Gastroesophageal sphincter (tissue), 4 donors: ENCODE measurements at regions not wholly inside any gene's neighbourhood (a gene's known extent, or its start where the extent isn't known, plus 50 kb on each side); places are given as distances from the start of the nearest gene placed in this dataset.

ENCODE experiments used
- ATAC-seq: fragments of 150-250 bp; one replicate; pipeline ENCODE4 v1.9.1; 2016; ENCODE audit warnings: mild to moderate bottlenecking, moderate library complexity
- H3K27ac ChIP-seq, 4 donors: fragments of 200-600 bp; sonication (generic) in 3 of 4; 1 replicate in 3 of 4; 2 replicates in 1 of 4; pipeline ENCODE4 v1.5.1; 2016 to 2019
- H3K27me3 ChIP-seq: fragments of 200-600 bp; sonication (generic); one replicate; pipeline ENCODE4 v1.5.1; 2019
- H3K36me3 ChIP-seq, 2 donors: fragments of 200-600 bp; sonication (generic); one replicate each; pipeline ENCODE4 v1.5.1; 2019; ENCODE audit warnings: control low read depth in 1 of 2
- H3K4me1 ChIP-seq, 3 donors: fragments of 200-600 bp; sonication (generic); 1 replicate in 2 of 3; 2 replicates in 1 of 3; pipeline ENCODE4 v1.5.1; 2016 to 2019; ENCODE audit warnings: control low read depth in 2 of 3
- H3K4me3 ChIP-seq, 2 donors: fragments of 200-600 bp; sonication (generic); one replicate each; pipeline ENCODE4 v1.5.1; 2019; ENCODE audit warnings: mild to moderate bottlenecking in 1 of 2, moderate library complexity in 1 of 2
- H3K9me3 ChIP-seq, 3 donors: fragments of 200-600 bp; sonication (generic); one replicate each; pipeline ENCODE4 v1.5.1; 2017 to 2019; ENCODE audit warnings: control low read depth in 2 of 3
- CTCF ChIP-seq, 4 experiments: fragments of 200-600 bp in 2 of 4; fragments of 450-650 bp in 2 of 4; sonication (generic) in 1 of 4; IDR thresholded peaks; one replicate each; pipeline ENCODE4 v1.5.1; 2017 to 2019; ENCODE audit warnings: antibody characterized with exemption in 4 of 4, mild to moderate bottlenecking in 2 of 4, moderate library complexity in 2 of 4
- EP300 ChIP-seq: sonication (generic); formaldehyde crosslinking; IDR thresholded peaks from one replicate; pipeline ENCODE4 v1.6.1; 2017; ENCODE audit warnings: antibody characterized with exemption, mild to moderate bottlenecking
- POLR2A ChIP-seq, 2 donors: fragments of 450-650 bp; IDR thresholded peaks; one replicate each; pipeline ENCODE4 v1.6.1; 2017; ENCODE audit warnings: antibody characterized with exemption in 2 of 2, mild to moderate bottlenecking in 2 of 2, moderate library complexity in 1 of 2
- POLR2AphosphoS5 ChIP-seq: sonication (generic); formaldehyde crosslinking; IDR thresholded peaks from one replicate; pipeline ENCODE4 v1.6.1; 2017; ENCODE audit warnings: antibody characterized with exemption
- WGBS, 2 donors: methylation state at CpG; one replicate each; pipeline ENCODE4 v1.1.5; 2018; ENCODE audit warnings: low coverage in 1 of 2; 5-methylcytosine and 5-hydroxymethylcytosine counted together

DNA sequence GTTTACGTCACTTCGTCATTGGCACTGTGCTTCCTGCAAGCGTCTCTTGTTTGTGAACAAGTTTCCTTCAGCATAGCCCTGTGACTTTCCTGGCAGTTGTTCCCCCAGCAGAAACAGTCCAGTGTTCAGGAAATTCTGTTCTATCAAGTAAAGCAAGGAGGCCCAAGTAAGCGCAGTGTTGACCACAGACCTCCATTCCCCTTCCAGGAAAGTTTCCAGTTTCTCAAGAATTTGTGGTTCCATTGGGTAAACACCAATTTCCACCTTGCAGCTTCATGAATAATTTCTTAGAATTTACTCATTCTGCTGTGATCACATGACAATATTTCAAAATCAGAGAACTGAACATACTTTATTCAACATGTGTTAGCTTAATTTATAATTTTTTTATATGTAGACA is 88.5 kb upstream of the ETV3 start:
- no peak for TF ChIP-seq EP300
- no peak for TF ChIP-seq POLR2AphosphoS5
- no peak for TF ChIP-seq POLR2A (IDR thresholded peaks at IDR 0.05)
- TF ChIP-seq CTCF (IDR thresholded peaks at IDR 0.05) = no peak
- Histone ChIP-seq H3K27ac (no peak overlapping the region), H3K36me3 (no peaks in the 10 kb centered on the region), H3K4me3 (no peak overlapping the region), H3K27me3 (peaks cover 3% of the 10 kb centered on the region), H3K9me3 (peaks cover 0 to 8% (median 0%) of the 10 kb centered on the region in 3 donors), H3K4me1 (no peaks in the 10 kb centered on the region)
- no peak for ATAC-seq
- 71 to 86% methylated on average over 4 of the region's 4 CpGs for WGBS, 2 donors

GRCh38 chr1:157219600-157219999 is 81.4 kb upstream of the ETV3 start:
- H3K27me3 ChIP-seq = peaks cover 19% of the 10 kb centered on the region
- no peaks in the 10 kb centered on the region for H3K36me3 ChIP-seq
- WGBS, 2 donors = 30% methylated on average over 1 of the region's 2 CpGs; no CpG with 5 or more reads in 1 of the 2 donors
- peaks cover 0 to 17% (median 0%) of the 10 kb centered on the region in 3 donors for H3K9me3 ChIP-seq
- no peak for TF ChIP-seq POLR2A (IDR thresholded peaks at IDR 0.05)
- TF ChIP-seq POLR2AphosphoS5 = no peak
- no peak for TF ChIP-seq EP300
- TF ChIP-seq CTCF (IDR thresholded peaks at IDR 0.05) = no peak
- no peak for ATAC-seq
- H3K4me1 ChIP-seq = no peaks in the 10 kb centered on the region
- H3K27ac ChIP-seq = no peak overlapping the region
- no peak overlapping the region for H3K4me3 ChIP-seq

- H3K36me3 ChIP-seq = no peaks in the 10 kb centered on the region
- WGBS, 2 donors = 100% methylated on average over 1 of the region's 4 CpGs; no CpG with 5 or more reads in 1 of the 2 donors
- no peak overlapping the region for H3K4me3 ChIP-seq
- peaks cover 19% of the 10 kb centered on the region for H3K27me3 ChIP-seq
- H3K27ac ChIP-seq = no peak overlapping the region
- no peak for ATAC-seq
- peaks cover 0 to 21% (median 0%) of the 10 kb centered on the region in 3 donors for H3K9me3 ChIP-seq
- H3K4me1 ChIP-seq = no peaks in the 10 kb centered on the region
- TF ChIP-seq EP300 = no peak
- no peak for TF ChIP-seq POLR2AphosphoS5
- no peak for TF ChIP-seq POLR2A (IDR thresholded peaks at IDR 0.05)
- TF ChIP-seq CTCF (IDR thresholded peaks at IDR 0.05) = no peak
These were observed 81.0 kb upstream of the ETV3 start for GRCh38 chr1:157219182-157219581.

DNA sequence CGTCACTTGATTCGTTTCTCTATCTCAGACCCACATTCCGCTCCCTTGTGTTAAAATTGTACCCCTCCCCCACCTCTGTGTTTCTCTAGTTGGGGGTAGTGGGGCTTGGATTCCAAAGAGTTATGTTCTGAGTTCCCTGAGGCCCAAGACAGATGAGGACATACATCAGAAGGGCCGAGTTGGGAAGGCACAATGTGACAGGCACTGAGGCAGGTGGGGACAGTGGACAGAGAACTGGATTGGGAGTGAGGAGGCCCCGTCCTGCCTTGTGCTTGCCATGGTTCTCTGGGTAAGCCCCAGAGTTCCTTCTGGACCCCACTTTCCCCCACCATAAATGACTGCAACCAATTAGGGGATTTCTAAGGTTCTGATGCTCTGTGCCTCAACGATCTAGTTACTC is 80.5 kb upstream of the ETV3 start:
- Histone ChIP-seq H3K9me3 (peaks cover 0 to 26% (median 0%) of the 10 kb centered on the region in 3 donors), H3K27me3 (peaks cover 19% of the 10 kb centered on the region), H3K36me3 (no peaks in the 10 kb centered on the region), H3K4me1 (no peaks in the 10 kb centered on the region), H3K4me3 (no peak overlapping the region), H3K27ac (no peak overlapping the region)
- 49 to 62% methylated on average over 2 of the region's 6 CpGs for WGBS, 2 donors
- TF ChIP-seq EP300 = no peak
- TF ChIP-seq POLR2AphosphoS5 = no peak
- no peak for TF ChIP-seq POLR2A (IDR thresholded peaks at IDR 0.05)
- no peak for TF ChIP-seq CTCF (IDR thresholded peaks at IDR 0.05)
- ATAC-seq = no peak

- no peak for ATAC-seq
- no peak overlapping the region for H3K4me3 ChIP-seq
- peaks cover 0 to 33% (median 0%) of the 10 kb centered on the region in 3 donors for H3K9me3 ChIP-seq
- H3K27ac ChIP-seq = no peak overlapping the region
- no peaks in the 10 kb centered on the region for H3K4me1 ChIP-seq
- H3K27me3 ChIP-seq = peaks cover 19% of the 10 kb centered on the region
- 88 to 100% methylated on average over 1 of the region's 4 CpGs for WGBS, 2 donors
- H3K36me3 ChIP-seq = no peaks in the 10 kb centered on the region
- TF ChIP-seq POLR2A (IDR thresholded peaks at IDR 0.05) = no peak
- TF ChIP-seq EP300 = no peak
- no peak for TF ChIP-seq CTCF (IDR thresholded peaks at IDR 0.05)
- TF ChIP-seq POLR2AphosphoS5 = no peak
These were observed 79.3 kb upstream of the ETV3 start for GRCh38 chr1:157217486-157217885.
